HEK293 (cell line): ENCODE measurements at regions not wholly inside any gene's neighbourhood (a gene's known extent, or its start where the extent isn't known, plus 50 kb on each side); places are given as distances from the start of the nearest gene placed in this dataset.

ENCODE experiments used
- CTCF ChIA-PET: fragments of 350-600 bp; formaldehyde crosslinking; extraction: SDS; loops from one replicate; lab custom pipeline; 2021; ENCODE audit warnings: antibody characterized with exemption; lab: Yijun Ruan, JAX
- POLR2A ChIA-PET: fragments of 300-600 bp; formaldehyde crosslinking; extraction: SDS; loops from one replicate; lab custom pipeline; 2020; ENCODE audit warnings: antibody characterized with exemption, inconsistent platforms; lab: Yijun Ruan, JAX
- H3K27ac ChIP-seq: fragments of 200-500 bp; sonication (Bioruptor generic); 2 replicates; pipeline ENCODE4 v1.5.1; 2014; ENCODE audit warnings: low read depth, low read length, control low read depth, inconsistent platforms; ENCODE audit errors: extremely low read depth
- H3K36me3 ChIP-seq, 2 experiments: fragments of 200-500 bp in 1 of 2; sonication (Bioruptor generic) in 1 of 2; 1 replicate in 1 of 2; 2 replicates in 1 of 2; pipeline ENCODE4 v1.5.1; 2014 to 2017; ENCODE audit warnings: inconsistent platforms in 2 of 2, low read length in 2 of 2; ENCODE audit not compliant: control insufficient read depth in 2 of 2, insufficient read depth in 1 of 2
- H3K4me1 ChIP-seq: fragments of 200-500 bp; sonication (Bioruptor generic); 2 replicates; pipeline ENCODE4 v1.5.1; 2014; ENCODE audit warnings: mild to moderate bottlenecking, low read length, inconsistent platforms; ENCODE audit not compliant: control insufficient read depth, insufficient read depth
- H3K4me3 ChIP-seq: 2 replicates; pipeline ENCODE4 v1.5.1; 2011; ENCODE audit warnings: low read depth, mild to moderate bottlenecking, control low read depth, low read length, moderate library complexity
- H3K9me3 ChIP-seq: fragments of 200-500 bp; sonication (Bioruptor generic); 2 replicates; pipeline ENCODE4 v1.5.1; 2014; ENCODE audit warnings: low read depth, low read length, inconsistent platforms; ENCODE audit not compliant: control insufficient read depth, insufficient read depth
- PRDM2 ChIP-seq: fragments of 450-650 bp; formaldehyde crosslinking; IDR thresholded peaks from 2 replicates; pipeline ENCODE4 v1.5.1; 2016; ENCODE audit warnings: missing biosample characterization, missing genetic modification characterization, borderline replicate concordance
- RBAK ChIP-seq: fragments of 450-650 bp; formaldehyde crosslinking; IDR thresholded peaks from 2 replicates; pipeline ENCODE4 v1.5.1; 2016; ENCODE audit warnings: missing biosample characterization, missing genetic modification characterization
- ZNF354C ChIP-seq: fragments of 450-650 bp; formaldehyde crosslinking; IDR thresholded peaks from 2 replicates; pipeline ENCODE4 v1.5.1; 2016; ENCODE audit warnings: missing biosample characterization, missing genetic modification characterization, low read depth, borderline replicate concordance
- ZNF433 ChIP-seq: fragments of 450-650 bp; formaldehyde crosslinking; IDR thresholded peaks from 2 replicates; pipeline ENCODE4 v1.5.1; 2016; ENCODE audit warnings: missing biosample characterization, missing genetic modification characterization, low read depth
- ZNF549 ChIP-seq: fragments of 450-650 bp; IDR thresholded peaks from 2 replicates; pipeline ENCODE4 v1.5.1; 2018; ENCODE audit warnings: missing biosample characterization, missing genetic modification characterization, mild to moderate bottlenecking, inconsistent platforms, moderate library complexity
- ZNF560 ChIP-seq: fragments of 450-650 bp; formaldehyde crosslinking; IDR thresholded peaks from 2 replicates; pipeline ENCODE4 v1.5.1; 2017; ENCODE audit warnings: missing biosample characterization, missing genetic modification characterization, borderline replicate concordance
- ZNF585B ChIP-seq: fragments of 450-650 bp; formaldehyde crosslinking; IDR thresholded peaks from 2 replicates; pipeline ENCODE4 v1.5.1; 2016; ENCODE audit warnings: missing biosample characterization, missing genetic modification characterization
- ZNF596 ChIP-seq: fragments of 450-650 bp; IDR thresholded peaks from 2 replicates; pipeline ENCODE4 v1.5.0; 2018; ENCODE audit warnings: missing biosample characterization, mild to moderate bottlenecking, missing genetic modification characterization, moderate library complexity
- ZNF658 ChIP-seq: fragments of 450-650 bp; formaldehyde crosslinking; IDR thresholded peaks from 2 replicates; pipeline ENCODE4; 2016; ENCODE audit warnings: missing biosample characterization, missing genetic modification characterization
- ZNF677 ChIP-seq: fragments of 450-650 bp; IDR thresholded peaks from 2 replicates; pipeline ENCODE4 v1.5.0; 2018; ENCODE audit warnings: missing biosample characterization, mild to moderate bottlenecking, missing genetic modification characterization, moderate library complexity
- ZNF76 ChIP-seq: fragments of 450-650 bp; formaldehyde crosslinking; IDR thresholded peaks from 2 replicates; pipeline ENCODE4; 2016; ENCODE audit warnings: low read depth, missing biosample characterization, missing genetic modification characterization, borderline replicate concordance
- ZNF777 ChIP-seq: fragments of 450-650 bp; formaldehyde crosslinking; IDR thresholded peaks from 2 replicates; pipeline ENCODE4 v1.5.1; 2017; ENCODE audit warnings: missing biosample characterization, missing genetic modification characterization, borderline replicate concordance
- TF ChIP-seq, protein P1 (sequence below): fragments of 450-650 bp; formaldehyde crosslinking; IDR thresholded peaks from 2 replicates; pipeline ENCODE4 v1.5.1; 2017; ENCODE audit warnings: missing biosample characterization, missing genetic modification characterization
- TF ChIP-seq, protein P2 (sequence below): fragments of 450-650 bp; formaldehyde crosslinking; IDR thresholded peaks from 2 replicates; pipeline ENCODE4 v1.5.1; 2016; ENCODE audit warnings: missing biosample characterization, missing genetic modification characterization
- TF ChIP-seq, protein P3 (sequence below): fragments of 450-650 bp; formaldehyde crosslinking; IDR thresholded peaks from 2 replicates; pipeline ENCODE4 v1.5.1; 2016; ENCODE audit warnings: missing biosample characterization, missing genetic modification characterization
- TF ChIP-seq, protein P4 (sequence below): sonication (generic); formaldehyde crosslinking; IDR thresholded peaks from 2 replicates; pipeline ENCODE4 v1.8.1; 2022; ENCODE audit warnings: mild to moderate bottlenecking, moderate library complexity, missing genetic modification reagents

- TF ChIP-seq PRDM2 (tag by site-specific recombination) (no peak), ZNF596 (no peak)
Observed at GRCh38 chr4:85408301-85408700, 66.6 kb upstream of the ARHGAP24 start (continued).

DNA sequence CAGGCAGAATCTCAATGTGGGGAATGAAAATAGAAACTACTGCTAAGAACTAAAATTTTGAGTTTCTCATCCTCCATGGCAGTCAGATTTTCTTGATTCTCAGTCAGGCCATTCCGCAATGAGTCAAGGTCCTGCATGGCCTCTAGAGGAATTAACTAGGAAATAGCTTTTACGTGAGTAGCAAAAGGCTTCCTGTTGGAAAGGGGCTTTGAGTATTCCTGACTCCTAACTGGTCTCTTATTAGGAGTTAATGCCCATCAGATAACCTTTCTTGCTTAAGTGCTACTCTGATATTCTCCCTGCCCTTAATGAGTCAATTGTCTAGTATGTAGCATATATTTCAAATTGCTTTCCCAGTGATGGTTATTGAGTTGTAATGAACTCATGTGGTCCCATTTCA, 65.7 kb upstream of the ARHGAP24 start:
- no peaks in the 10 kb centered on the region for H3K4me1 ChIP-seq
- ChIA-PET POLR2A (no interaction called here), CTCF (no interaction called here)
- H3K36me3 ChIP-seq, result no peaks in the 10 kb centered on the region
- H3K4me3 ChIP-seq, result no peak overlapping the region
- TF ChIP-seq ZNF777 (tag by site-specific recombination), result no peak
- TF ChIP-seq, all 188 proteins: peak for 0
- no peak overlapping the region for H3K27ac ChIP-seq
- H3K9me3 ChIP-seq, result no peaks in the 10 kb centered on the region

GRCh38 chr4:85411386-85411785, 63.6 kb upstream of the ARHGAP24 start:
- ChIA-PET POLR2A (no interaction called here), CTCF (no interaction called here)
- no peaks in the 10 kb centered on the region for H3K9me3 ChIP-seq
- no peaks in the 10 kb centered on the region for H3K36me3 ChIP-seq
- TF ChIP-seq, protein P1, sequence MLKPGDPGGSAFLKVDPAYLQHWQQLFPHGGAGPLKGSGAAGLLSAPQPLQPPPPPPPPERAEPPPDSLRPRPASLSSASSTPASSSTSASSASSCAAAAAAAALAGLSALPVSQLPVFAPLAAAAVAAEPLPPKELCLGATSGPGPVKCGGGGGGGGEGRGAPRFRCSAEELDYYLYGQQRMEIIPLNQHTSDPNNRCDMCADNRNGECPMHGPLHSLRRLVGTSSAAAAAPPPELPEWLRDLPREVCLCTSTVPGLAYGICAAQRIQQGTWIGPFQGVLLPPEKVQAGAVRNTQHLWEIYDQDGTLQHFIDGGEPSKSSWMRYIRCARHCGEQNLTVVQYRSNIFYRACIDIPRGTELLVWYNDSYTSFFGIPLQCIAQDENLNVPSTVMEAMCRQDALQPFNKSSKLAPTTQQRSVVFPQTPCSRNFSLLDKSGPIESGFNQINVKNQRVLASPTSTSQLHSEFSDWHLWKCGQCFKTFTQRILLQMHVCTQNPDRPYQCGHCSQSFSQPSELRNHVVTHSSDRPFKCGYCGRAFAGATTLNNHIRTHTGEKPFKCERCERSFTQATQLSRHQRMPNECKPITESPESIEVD (tag by site-specific recombination), result no peak
- TF ChIP-seq, protein P2, sequence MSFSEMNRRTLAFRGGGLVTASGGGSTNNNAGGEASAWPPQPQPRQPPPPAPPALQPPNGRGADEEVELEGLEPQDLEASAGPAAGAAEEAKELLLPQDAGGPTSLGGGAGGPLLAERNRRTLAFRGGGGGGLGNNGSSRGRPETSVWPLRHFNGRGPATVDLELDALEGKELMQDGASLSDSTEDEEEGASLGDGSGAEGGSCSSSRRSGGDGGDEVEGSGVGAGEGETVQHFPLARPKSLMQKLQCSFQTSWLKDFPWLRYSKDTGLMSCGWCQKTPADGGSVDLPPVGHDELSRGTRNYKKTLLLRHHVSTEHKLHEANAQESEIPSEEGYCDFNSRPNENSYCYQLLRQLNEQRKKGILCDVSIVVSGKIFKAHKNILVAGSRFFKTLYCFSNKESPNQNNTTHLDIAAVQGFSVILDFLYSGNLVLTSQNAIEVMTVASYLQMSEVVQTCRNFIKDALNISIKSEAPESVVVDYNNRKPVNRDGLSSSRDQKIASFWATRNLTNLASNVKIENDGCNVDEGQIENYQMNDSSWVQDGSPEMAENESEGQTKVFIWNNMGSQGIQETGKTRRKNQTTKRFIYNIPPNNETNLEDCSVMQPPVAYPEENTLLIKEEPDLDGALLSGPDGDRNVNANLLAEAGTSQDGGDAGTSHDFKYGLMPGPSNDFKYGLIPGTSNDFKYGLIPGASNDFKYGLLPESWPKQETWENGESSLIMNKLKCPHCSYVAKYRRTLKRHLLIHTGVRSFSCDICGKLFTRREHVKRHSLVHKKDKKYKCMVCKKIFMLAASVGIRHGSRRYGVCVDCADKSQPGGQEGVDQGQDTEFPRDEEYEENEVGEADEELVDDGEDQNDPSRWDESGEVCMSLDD (tag by site-specific recombination), result no peak
- H3K4me1 ChIP-seq, result no peaks in the 10 kb centered on the region
- H3K27ac ChIP-seq, result no peak overlapping the region
- no peak overlapping the region for H3K4me3 ChIP-seq

GRCh38 chr4:85414972-85415371, 60.0 kb upstream of the ARHGAP24 start:
- CTCF ChIA-PET, result interaction anchor here (0.6 kb wide), 1 partner anchor 374 kb away, joined by 3 read pairs; no protein-coding TSS in a partner anchor
- H3K27ac ChIP-seq, result no peak overlapping the region
- H3K36me3 ChIP-seq, result no peaks in the 10 kb centered on the region
- no peak overlapping the region for H3K4me3 ChIP-seq
- no peaks in the 10 kb centered on the region for H3K9me3 ChIP-seq
- POLR2A ChIA-PET, result no interaction called here
- no peaks in the 10 kb centered on the region for H3K4me1 ChIP-seq
- TF ChIP-seq ZNF354C (tag by site-specific recombination) (no peak), ZNF560 (tag by site-specific recombination) (no peak), ZNF433 (tag by site-specific recombination) (no peak), ZNF658 (no peak), RBAK (tag by site-specific recombination) (no peak), ZNF677 (tag by site-specific recombination) (no peak), ZNF585B (tag by site-specific recombination) (no peak), ZNF549 (tag by site-specific recombination) (no peak), ZNF76 (tag by site-specific recombination) (no peak)
- TF ChIP-seq, protein P3, sequence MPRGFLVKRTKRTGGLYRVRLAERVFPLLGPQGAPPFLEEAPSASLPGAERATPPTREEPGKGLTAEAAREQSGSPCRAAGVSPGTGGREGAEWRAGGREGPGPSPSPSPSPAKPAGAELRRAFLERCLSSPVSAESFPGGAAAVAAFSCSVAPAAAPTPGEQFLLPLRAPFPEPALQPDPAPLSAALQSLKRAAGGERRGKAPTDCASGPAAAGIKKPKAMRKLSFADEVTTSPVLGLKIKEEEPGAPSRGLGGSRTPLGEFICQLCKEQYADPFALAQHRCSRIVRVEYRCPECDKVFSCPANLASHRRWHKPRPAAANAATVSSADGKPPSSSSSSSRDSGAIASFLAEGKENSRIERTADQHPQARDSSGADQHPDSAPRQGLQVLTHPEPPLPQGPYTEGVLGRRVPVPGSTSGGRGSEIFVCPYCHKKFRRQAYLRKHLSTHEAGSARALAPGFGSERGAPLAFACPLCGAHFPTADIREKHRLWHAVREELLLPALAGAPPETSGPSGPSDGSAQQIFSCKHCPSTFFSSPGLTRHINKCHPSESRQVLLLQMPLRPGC (tag by site-specific recombination), result no peak
- TF ChIP-seq, protein P4, sequence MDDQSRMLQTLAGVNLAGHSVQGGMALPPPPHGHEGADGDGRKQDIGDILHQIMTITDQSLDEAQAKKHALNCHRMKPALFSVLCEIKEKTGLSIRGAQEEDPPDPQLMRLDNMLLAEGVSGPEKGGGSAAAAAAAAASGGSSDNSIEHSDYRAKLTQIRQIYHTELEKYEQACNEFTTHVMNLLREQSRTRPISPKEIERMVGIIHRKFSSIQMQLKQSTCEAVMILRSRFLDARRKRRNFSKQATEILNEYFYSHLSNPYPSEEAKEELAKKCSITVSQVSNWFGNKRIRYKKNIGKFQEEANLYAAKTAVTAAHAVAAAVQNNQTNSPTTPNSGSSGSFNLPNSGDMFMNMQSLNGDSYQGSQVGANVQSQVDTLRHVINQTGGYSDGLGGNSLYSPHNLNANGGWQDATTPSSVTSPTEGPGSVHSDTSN (CRISPR knock-in tag), result no peak
